ENCODE measurements at regions not wholly inside any gene's neighbourhood (a gene's known extent, or its start where the extent isn't known, plus 50 kb on each side); places are given as distances from the start of the nearest gene placed in this dataset.
A peak's percentile ranks its signal among the peaks of the same experiment; 100 is the strongest.

- WGBS, 2 donors, result 40 to 53% methylated on average over 3 of the region's 3 CpGs
- H3K9me3 ChIP-seq, result no peaks in the 10 kb centered on the region
- peak overlapping the region; percentile 27 to 48 (median 40) for H3K27ac ChIP-seq
- peaks cover 6 to 11% of the 10 kb centered on the region in 2 donors for H3K4me1 ChIP-seq
- peak; percentile 33 to 48 for DNase-seq
- no peaks in the 10 kb centered on the region for H3K36me3 ChIP-seq
- intact Hi-C loops (cut with DNase I), result no loop called here
- H3K4me3 ChIP-seq (replicated peaks in 1 of 3), result no peak overlapping the region
- no peak for TF ChIP-seq POLR2A (IDR thresholded peaks at IDR 0.05)
- TF ChIP-seq, protein P1, sequence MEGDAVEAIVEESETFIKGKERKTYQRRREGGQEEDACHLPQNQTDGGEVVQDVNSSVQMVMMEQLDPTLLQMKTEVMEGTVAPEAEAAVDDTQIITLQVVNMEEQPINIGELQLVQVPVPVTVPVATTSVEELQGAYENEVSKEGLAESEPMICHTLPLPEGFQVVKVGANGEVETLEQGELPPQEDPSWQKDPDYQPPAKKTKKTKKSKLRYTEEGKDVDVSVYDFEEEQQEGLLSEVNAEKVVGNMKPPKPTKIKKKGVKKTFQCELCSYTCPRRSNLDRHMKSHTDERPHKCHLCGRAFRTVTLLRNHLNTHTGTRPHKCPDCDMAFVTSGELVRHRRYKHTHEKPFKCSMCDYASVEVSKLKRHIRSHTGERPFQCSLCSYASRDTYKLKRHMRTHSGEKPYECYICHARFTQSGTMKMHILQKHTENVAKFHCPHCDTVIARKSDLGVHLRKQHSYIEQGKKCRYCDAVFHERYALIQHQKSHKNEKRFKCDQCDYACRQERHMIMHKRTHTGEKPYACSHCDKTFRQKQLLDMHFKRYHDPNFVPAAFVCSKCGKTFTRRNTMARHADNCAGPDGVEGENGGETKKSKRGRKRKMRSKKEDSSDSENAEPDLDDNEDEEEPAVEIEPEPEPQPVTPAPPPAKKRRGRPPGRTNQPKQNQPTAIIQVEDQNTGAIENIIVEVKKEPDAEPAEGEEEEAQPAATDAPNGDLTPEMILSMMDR (IDR thresholded peaks at IDR 0.05), result peak in 2 of 6 experiments; percentile 4 to 10
- H3K27me3 ChIP-seq, result no peaks in the 10 kb centered on the region
Measured at GRCh38 chr2:67865917-67866316, 196.9 kb downstream of the C1D start.

DNA sequence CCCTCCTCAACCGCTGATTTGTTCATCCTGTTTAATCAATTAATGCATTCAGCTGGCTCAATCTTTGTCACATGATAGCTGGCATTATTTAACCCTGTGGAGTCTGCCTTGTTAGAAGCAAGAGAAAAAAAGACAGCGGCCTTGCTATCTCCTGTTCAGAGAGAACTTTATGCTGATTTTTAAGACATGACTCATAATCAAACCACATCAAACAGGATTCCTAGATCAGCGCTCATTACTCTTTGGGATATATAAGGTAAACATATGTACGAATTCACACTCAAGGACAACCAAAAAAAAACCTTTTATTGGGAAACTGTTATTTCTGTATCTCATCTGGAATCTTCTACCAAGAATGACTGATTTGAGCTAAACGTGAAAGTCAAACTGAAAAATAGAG is 195.1 kb downstream of the C1D start:
- 61 to 80% methylated on average over 5 of the region's 5 CpGs for WGBS, 2 donors
- TF ChIP-seq, protein P1 (IDR thresholded peaks at IDR 0.05), result no peak
- TF ChIP-seq POLR2A (IDR thresholded peaks at IDR 0.05), result no peak
- H3K27me3 ChIP-seq, result no peaks in the 10 kb centered on the region
- intact Hi-C loops (cut with DNase I), result no loop called here
- no peak overlapping the region for H3K27ac ChIP-seq
- DNase-seq, result no peak
- H3K4me1 ChIP-seq, result peaks cover 15 to 23% of the 10 kb centered on the region in 2 donors
- no peaks in the 10 kb centered on the region for H3K36me3 ChIP-seq
- no peak overlapping the region for H3K4me3 ChIP-seq (replicated peaks in 1 of 3)
- H3K9me3 ChIP-seq, result no peaks in the 10 kb centered on the region

DNA sequence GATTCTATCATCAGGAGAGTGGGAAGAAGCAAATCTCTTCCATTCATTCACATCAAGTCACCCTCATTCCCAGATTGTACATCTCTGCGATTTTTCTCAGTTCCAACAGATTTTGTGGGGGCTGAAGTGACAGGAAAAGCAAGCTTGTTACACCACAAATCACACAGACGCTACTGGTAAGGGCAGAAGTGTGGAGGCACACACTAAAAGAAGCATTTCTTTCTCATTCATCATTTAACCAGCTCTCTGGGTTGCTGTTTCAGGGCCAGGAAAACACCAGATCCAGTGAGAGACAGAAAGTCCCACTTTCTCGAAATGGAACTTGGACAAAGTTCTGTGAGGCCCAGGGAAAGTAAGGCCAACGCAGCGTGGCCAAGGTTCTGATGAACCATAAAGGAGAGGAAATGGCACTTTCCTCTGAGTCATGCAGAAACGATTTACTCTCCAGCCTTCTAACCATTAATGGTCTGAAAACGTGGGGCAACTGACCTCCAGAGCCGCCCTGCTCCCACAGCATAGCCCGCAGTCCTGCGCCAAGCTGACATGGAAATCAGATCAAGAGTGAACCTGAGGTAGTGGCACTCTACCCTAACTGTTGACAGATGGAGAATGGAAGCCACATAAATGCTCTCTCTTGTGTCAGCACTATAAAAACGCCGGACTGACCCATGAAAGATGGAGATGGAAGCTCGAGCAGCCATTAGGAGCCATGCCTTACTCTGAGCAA is 191.0 kb downstream of the C1D start:
- peak overlapping the region in 2 of 3 donors; percentile 1 to 31 for H3K27ac ChIP-seq
- 61 to 68% methylated on average over 13 of the region's 13 CpGs for WGBS, 2 donors
- peaks cover 14 to 20% of the 10 kb centered on the region in 2 donors for H3K4me1 ChIP-seq
- H3K4me3 ChIP-seq (replicated peaks in 1 of 3), result no peak overlapping the region
- intact Hi-C loops (cut with DNase I), result no loop called here
- no peaks in the 10 kb centered on the region for H3K36me3 ChIP-seq
- DNase-seq, result peak; percentile 29 to 53
- no peak for TF ChIP-seq POLR2A (IDR thresholded peaks at IDR 0.05)
- TF ChIP-seq, protein P1 (IDR thresholded peaks at IDR 0.05), result no peak
- H3K27me3 ChIP-seq, result no peaks in the 10 kb centered on the region
- H3K9me3 ChIP-seq, result no peaks in the 10 kb centered on the region

DNA sequence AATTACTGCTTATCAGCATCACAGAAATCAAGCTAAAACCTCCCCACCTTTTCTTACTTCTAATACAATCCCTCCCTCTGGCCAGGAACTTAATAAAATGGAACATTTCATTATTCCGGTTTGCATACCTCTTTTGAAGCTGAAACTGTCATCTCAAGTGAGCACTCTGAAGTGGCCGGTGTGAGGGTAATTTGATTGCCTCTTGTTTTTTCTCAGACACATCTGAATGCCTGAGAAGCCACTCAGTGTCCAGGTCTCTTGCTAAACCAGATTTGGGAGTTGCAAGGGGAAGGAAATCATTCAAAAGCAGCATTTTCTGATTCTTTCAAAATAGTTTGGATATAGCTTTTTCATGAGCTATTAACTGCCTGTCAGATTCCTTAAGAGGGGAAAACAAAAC is 190.3 kb downstream of the C1D start:
- intact Hi-C loops (cut with DNase I), result no loop called here

DNA sequence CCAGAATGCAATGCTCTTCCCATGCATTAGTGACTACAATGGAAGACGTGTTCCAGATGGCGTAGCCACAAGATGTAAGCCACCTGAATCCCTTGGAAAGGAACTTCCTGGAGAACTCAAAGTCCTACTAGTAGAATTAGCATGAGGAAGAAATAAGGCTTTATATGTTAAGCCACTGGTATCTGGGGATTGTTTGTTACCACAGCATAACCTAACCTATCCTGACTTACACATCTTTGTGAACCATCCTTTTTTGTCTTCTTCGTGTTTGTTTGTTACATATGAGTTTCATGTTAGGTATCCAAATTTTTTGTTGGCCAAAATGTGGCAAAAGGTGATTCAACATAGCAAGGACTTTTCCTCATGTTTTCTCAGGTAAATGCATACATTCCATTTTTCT is 188.9 kb downstream of the C1D start:
- Histone ChIP-seq H3K4me3 (replicated peaks in 1 of 3) (no peak overlapping the region), H3K27me3 (no peaks in the 10 kb centered on the region), H3K9me3 (no peaks in the 10 kb centered on the region), H3K36me3 (no peaks in the 10 kb centered on the region), H3K4me1 (peaks cover 14 to 20% of the 10 kb centered on the region in 2 donors), H3K27ac (no peak overlapping the region)
- 97% methylated on average over 3 of the region's 3 CpGs for WGBS, 2 donors
- TF ChIP-seq, protein P1 (IDR thresholded peaks at IDR 0.05), result no peak
- no peak for TF ChIP-seq POLR2A (IDR thresholded peaks at IDR 0.05)
- no peak for DNase-seq
- intact Hi-C loops (cut with DNase I), result no loop called here

More for the DNA sequence above, 190.3 kb downstream of the C1D start:
- Histone ChIP-seq H3K36me3 (no peaks in the 10 kb centered on the region), H3K4me1 (peaks cover 14 to 20% of the 10 kb centered on the region in 2 donors), H3K9me3 (no peaks in the 10 kb centered on the region), H3K27ac (peak overlapping the region in 2 of 3 donors; percentile 1 to 31), H3K27me3 (no peaks in the 10 kb centered on the region), H3K4me3 (replicated peaks in 1 of 3) (no peak overlapping the region)
- 22 to 52% methylated on average over 2 of the region's 2 CpGs for WGBS, 2 donors
- TF ChIP-seq, protein P1 (IDR thresholded peaks at IDR 0.05), result no peak
- TF ChIP-seq POLR2A (IDR thresholded peaks at IDR 0.05), result no peak
- peak; percentile 69 to 73 for DNase-seq
